Gastroesophageal sphincter (tissue), 3 donors: ENCODE measurements at regions not wholly inside any gene's neighbourhood (a gene's known extent, or its start where the extent isn't known, plus 50 kb on each side); places are given as distances from the start of the nearest gene placed in this dataset.

Experiments
- EP300 ChIP-seq: sonication (generic); formaldehyde crosslinking; IDR thresholded peaks from one replicate; pipeline ENCODE4 v1.6.1; 2017; ENCODE audit warnings: antibody characterized with exemption, mild to moderate bottlenecking
- POLR2A ChIP-seq, 2 donors: fragments of 450-650 bp; IDR thresholded peaks; one replicate each; pipeline ENCODE4 v1.6.1; 2017; ENCODE audit warnings: antibody characterized with exemption in 2 of 2, mild to moderate bottlenecking in 2 of 2, moderate library complexity in 1 of 2
- POLR2AphosphoS5 ChIP-seq: sonication (generic); formaldehyde crosslinking; IDR thresholded peaks from one replicate; pipeline ENCODE4 v1.6.1; 2017; ENCODE audit warnings: antibody characterized with exemption
- TF ChIP-seq, protein P1 (sequence below), 4 experiments: fragments of 200-600 bp in 2 of 4; fragments of 450-650 bp in 2 of 4; sonication (generic) in 1 of 4; IDR thresholded peaks; one replicate each; pipeline ENCODE4 v1.5.1; 2017 to 2019; ENCODE audit warnings: antibody characterized with exemption in 4 of 4, mild to moderate bottlenecking in 2 of 4, moderate library complexity in 2 of 4

DNA sequence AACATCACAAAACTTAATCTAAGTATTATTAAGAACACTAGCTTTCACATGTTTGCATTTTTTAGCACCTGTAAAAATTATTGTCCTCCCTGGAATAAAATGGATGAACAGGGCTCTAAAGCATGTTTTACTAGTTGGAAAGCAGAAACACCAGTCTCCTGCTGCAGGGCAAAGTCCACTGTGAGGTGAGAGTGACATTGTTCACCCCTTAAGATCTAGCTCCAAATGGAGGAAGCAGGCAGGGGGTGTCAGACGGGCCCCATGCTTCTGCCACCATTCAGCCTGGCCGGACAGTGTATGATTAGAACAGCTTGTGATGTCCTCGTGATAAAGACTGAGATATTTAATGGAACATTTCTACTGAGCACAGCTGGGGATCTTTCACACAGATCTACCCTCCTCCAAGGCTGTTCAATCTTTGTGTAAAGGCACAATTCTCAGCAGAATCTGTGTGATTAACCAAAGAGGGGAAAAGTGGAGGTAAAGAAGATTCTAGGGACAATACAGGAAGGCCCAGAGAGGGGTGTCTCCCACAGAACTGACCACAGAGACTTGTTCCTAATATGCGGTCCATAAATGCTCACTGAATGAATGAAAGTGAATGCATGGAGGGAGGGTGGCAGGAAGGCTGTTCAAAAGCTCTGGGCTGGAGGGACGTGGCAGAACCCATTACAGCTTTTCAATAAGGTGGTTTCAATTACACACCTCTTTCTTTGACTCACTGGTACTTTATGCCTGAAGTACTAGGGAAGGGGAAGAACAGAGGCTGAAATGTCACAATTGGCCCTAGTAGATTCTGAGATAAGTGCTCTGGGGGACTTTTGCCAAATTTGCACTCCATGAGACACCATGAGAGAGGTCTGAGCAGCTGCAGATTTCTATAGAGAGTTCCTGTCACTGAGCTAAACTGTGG lies 239.1 kb upstream of the ARHGAP20 start:
- TF ChIP-seq POLR2A (IDR thresholded peaks at IDR 0.05) (no peak), EP300 (no peak), POLR2AphosphoS5 (no peak)
- TF ChIP-seq, protein P1, sequence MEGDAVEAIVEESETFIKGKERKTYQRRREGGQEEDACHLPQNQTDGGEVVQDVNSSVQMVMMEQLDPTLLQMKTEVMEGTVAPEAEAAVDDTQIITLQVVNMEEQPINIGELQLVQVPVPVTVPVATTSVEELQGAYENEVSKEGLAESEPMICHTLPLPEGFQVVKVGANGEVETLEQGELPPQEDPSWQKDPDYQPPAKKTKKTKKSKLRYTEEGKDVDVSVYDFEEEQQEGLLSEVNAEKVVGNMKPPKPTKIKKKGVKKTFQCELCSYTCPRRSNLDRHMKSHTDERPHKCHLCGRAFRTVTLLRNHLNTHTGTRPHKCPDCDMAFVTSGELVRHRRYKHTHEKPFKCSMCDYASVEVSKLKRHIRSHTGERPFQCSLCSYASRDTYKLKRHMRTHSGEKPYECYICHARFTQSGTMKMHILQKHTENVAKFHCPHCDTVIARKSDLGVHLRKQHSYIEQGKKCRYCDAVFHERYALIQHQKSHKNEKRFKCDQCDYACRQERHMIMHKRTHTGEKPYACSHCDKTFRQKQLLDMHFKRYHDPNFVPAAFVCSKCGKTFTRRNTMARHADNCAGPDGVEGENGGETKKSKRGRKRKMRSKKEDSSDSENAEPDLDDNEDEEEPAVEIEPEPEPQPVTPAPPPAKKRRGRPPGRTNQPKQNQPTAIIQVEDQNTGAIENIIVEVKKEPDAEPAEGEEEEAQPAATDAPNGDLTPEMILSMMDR (IDR thresholded peaks at IDR 0.05), result no peak
